H1 (cell line): ENCODE measurements at regions not wholly inside any gene's neighbourhood (a gene's known extent, or its start where the extent isn't known, plus 50 kb on each side); places are given as distances from the start of the nearest gene placed in this dataset.

Experiments
- CTCF ChIA-PET: fragments of 300-600 bp; sonication (Branson Sonifier 250); formaldehyde crosslinking; loops from one replicate; lab custom pipeline; 2021; ENCODE audit not compliant: partially characterized antibody; lab: Charles Lee
- POLR2A ChIA-PET: fragments of 300-600 bp; sonication (Branson Sonifier 250); formaldehyde crosslinking; loops from one replicate; lab custom pipeline; 2021; ENCODE audit warnings: inconsistent platforms; ENCODE audit not compliant: partially characterized antibody; lab: Charles Lee
- DNase-seq, 2 experiments: peaks; one replicate each; pipeline versions ENCODE4 v3.0.0 to v3.0.0-alpha.2; 2010 to 2022; ENCODE audit warnings: low spot score in 2 of 2, low read depth in 1 of 2, mixed read lengths in 1 of 2
- FAIRE-seq: peaks from 2 replicates; lab custom pipeline; 2011; peaks lifted over from hg19 to GRCh38; lab: Jason Lieb, UNC
- H2AFZ ChIP-seq: 2 replicates; pipeline ENCODE4 v1.8.1; 2012; ENCODE audit warnings: low read length, inconsistent platforms
- H2AK5ac ChIP-seq: 2 replicates; pipeline ENCODE4 v1.6.1; 2013; ENCODE audit warnings: low read depth, low read length
- H2BK120ac ChIP-seq: replicated peaks from 2 replicates; pipeline ENCODE3; 2013; ENCODE audit warnings: low read depth, low read length, inconsistent platforms
- H2BK12ac ChIP-seq: 2 replicates; pipeline ENCODE4 v1.6.1; 2013; ENCODE audit warnings: low read depth, low read length
- H2BK15ac ChIP-seq: 2 replicates; pipeline ENCODE4 v1.6.1; 2013; ENCODE audit warnings: low read length
- H2BK20ac ChIP-seq: 2 replicates; pipeline ENCODE4 v1.6.1; 2013; ENCODE audit warnings: low read length
- H2BK5ac ChIP-seq: 2 replicates; pipeline ENCODE4 v1.6.1; 2013; ENCODE audit warnings: low read depth, low read length
- H3K14ac ChIP-seq: 2 replicates; pipeline ENCODE4 v1.6.1; 2013; ENCODE audit warnings: inconsistent platforms; ENCODE audit not compliant: insufficient read length
- H3K18ac ChIP-seq: 2 replicates; pipeline ENCODE4 v1.6.1; 2013; ENCODE audit warnings: low read length; ENCODE audit errors: extremely low read depth
- H3K23ac ChIP-seq: 2 replicates; pipeline ENCODE4 v1.6.1; 2013; ENCODE audit warnings: inconsistent platforms; ENCODE audit not compliant: insufficient read length
- H3K23me2 ChIP-seq: 2 replicates; pipeline ENCODE4 v1.6.1; 2013; ENCODE audit warnings: low read depth, low read length
- H3K27ac ChIP-seq: 2 replicates; pipeline ENCODE4 v1.6.1; 2011; ENCODE audit warnings: low read depth, low read length, inconsistent platforms
- H3K27me3 ChIP-seq, 4 experiments: replicated peaks in 1 of 4; 1 replicate in 1 of 4; 2 replicates in 3 of 4; pipeline versions ENCODE4 v1.6.1 to v1.8.1; 2011 to 2013; ENCODE audit warnings: low read length in 3 of 4, mild to moderate bottlenecking in 3 of 4, inconsistent platforms in 2 of 4, mixed read lengths in 2 of 4, moderate library complexity in 1 of 4; ENCODE audit not compliant: control insufficient read depth in 3 of 4, insufficient read depth in 3 of 4; ENCODE audit errors: extremely low read depth in 1 of 4
- H3K36me3 ChIP-seq, 4 experiments: 2 replicates each; pipeline versions ENCODE4 v1.6.1 to v1.8.1; 2011 to 2013; ENCODE audit warnings: mild to moderate bottlenecking in 4 of 4, low read length in 3 of 4, moderate library complexity in 2 of 4, control low read depth in 1 of 4, inconsistent platforms in 1 of 4; ENCODE audit not compliant: insufficient read depth in 4 of 4, control insufficient read depth in 2 of 4
- H3K4ac ChIP-seq: replicated peaks from 2 replicates; pipeline ENCODE3; 2013; ENCODE audit warnings: low read length, low read depth, mixed read lengths, inconsistent platforms; ENCODE audit not compliant: insufficient read length
- H3K4me1 ChIP-seq, 4 experiments: replicated peaks in 1 of 4; 1 replicate in 1 of 4; 2 replicates in 3 of 4; pipeline versions ENCODE4 v1.6.1 to v1.8.1; 2011 to 2013; ENCODE audit warnings: low read length in 3 of 4, inconsistent platforms in 2 of 4, mixed read lengths in 1 of 4; ENCODE audit not compliant: insufficient read depth in 4 of 4, control insufficient read depth in 3 of 4
- H3K4me2 ChIP-seq, 2 experiments: 2 replicates each; pipeline versions ENCODE4 v1.6.1 to v1.8.1; 2011 to 2013; ENCODE audit warnings: low read depth in 2 of 2, low read length in 2 of 2, control low read depth in 1 of 2, inconsistent platforms in 1 of 2, mild to moderate bottlenecking in 1 of 2; ENCODE audit not compliant: insufficient read depth in 1 of 2
- H3K4me3 ChIP-seq, 4 experiments: fragments of 200-600, 300-600 bp in 1 of 4; sonication (generic), shearing (Covaris generic), sonication (Bioruptor Twin) in 1 of 4; 2 replicates each; pipeline versions ENCODE4 v1.5.1 to v1.8.1; 2011 to 2016; ENCODE audit warnings: low read length in 4 of 4, low read depth in 3 of 4, control low read depth in 2 of 4, inconsistent platforms in 2 of 4, mild to moderate bottlenecking in 2 of 4, mixed read lengths in 1 of 4, moderate library complexity in 1 of 4; ENCODE audit not compliant: insufficient read depth in 2 of 4; ENCODE audit errors: extremely low read depth in 1 of 4
- H3K56ac ChIP-seq: replicated peaks from 2 replicates; pipeline ENCODE3; 2013; ENCODE audit warnings: low read depth, mild to moderate bottlenecking, mixed read lengths, low read length, inconsistent platforms; ENCODE audit not compliant: insufficient read length
- H3K79me1 ChIP-seq: 2 replicates; pipeline ENCODE4 v1.6.1; 2013; ENCODE audit warnings: low read depth, low read length, control low read depth
- H3K79me2 ChIP-seq, 2 experiments: 2 replicates each; pipeline versions ENCODE4 v1.6.1 to v1.8.1; 2012 to 2013; ENCODE audit warnings: low read length in 2 of 2, mild to moderate bottlenecking in 2 of 2, inconsistent platforms in 1 of 2; ENCODE audit not compliant: insufficient read depth in 2 of 2, control insufficient read depth in 1 of 2
- H3K9ac ChIP-seq, 4 experiments: replicated peaks in 1 of 4; 1 replicate in 1 of 4; 2 replicates in 3 of 4; pipeline versions ENCODE4 v1.6.1 to v1.8.1; 2011 to 2013; ENCODE audit warnings: low read depth in 3 of 4, low read length in 3 of 4, control low read depth in 2 of 4, mild to moderate bottlenecking in 2 of 4, moderate library complexity in 2 of 4, inconsistent platforms in 1 of 4; ENCODE audit errors: extremely low read depth in 1 of 4
- H3K9me3 ChIP-seq, 2 experiments: 2 replicates each; pipeline versions ENCODE4 v1.6.1 to v1.8.1; 2012 to 2013; ENCODE audit warnings: mild to moderate bottlenecking in 2 of 2, moderate library complexity in 2 of 2, control low read depth in 1 of 2, inconsistent platforms in 1 of 2, low read depth in 1 of 2, low read length in 1 of 2, mixed read lengths in 1 of 2; ENCODE audit not compliant: insufficient read depth in 2 of 2
- H4K20me1 ChIP-seq, 2 experiments: replicated peaks in 1 of 2; 2 replicates each; pipeline versions ENCODE3 to v1.8.1; 2011 to 2013; ENCODE audit warnings: inconsistent platforms in 2 of 2, low read length in 2 of 2, mild to moderate bottlenecking in 1 of 2; ENCODE audit not compliant: insufficient read depth in 2 of 2, control insufficient read depth in 1 of 2
- H4K5ac ChIP-seq: 2 replicates; pipeline ENCODE4 v1.6.1; 2013; ENCODE audit warnings: low read length, low read depth, mixed read lengths, inconsistent platforms; ENCODE audit not compliant: insufficient read length
- H4K8ac ChIP-seq: 2 replicates; pipeline ENCODE4 v1.8.0; 2013; ENCODE audit warnings: mild to moderate bottlenecking, moderate library complexity, low read length, inconsistent platforms; ENCODE audit not compliant: insufficient read depth; ENCODE audit errors: extremely low read depth
- H4K91ac ChIP-seq: replicated peaks from 2 replicates; pipeline ENCODE3; 2013; ENCODE audit warnings: low read length, mixed read lengths, inconsistent platforms; ENCODE audit not compliant: insufficient read length
- CBX5 ChIP-seq: fragments of 300-800, 300-1000 bp; sonication (generic); IDR thresholded peaks from 2 replicates; pipeline ENCODE4 v1.7.1; 2016; ENCODE audit warnings: antibody characterized with exemption, low read length, low read depth
- SUZ12 ChIP-seq: fragments of 200-600 bp; sonication (generic); IDR thresholded peaks from 2 replicates; pipeline ENCODE4 v1.6.1; 2012; ENCODE audit warnings: mild to moderate bottlenecking, inconsistent platforms, low read length, moderate library complexity, mixed read lengths
- WGBS, 2 experiments: shearing (Covaris generic) in 1 of 2; methylation state at CpG; one replicate each; pipeline versions ENCODE4 v1.1.6 to v1.1.7; 2013 to 2015; ENCODE audit warnings: low lambda C conversion rate in 2 of 2, mixed read lengths in 2 of 2, inconsistent platforms in 1 of 2, low coverage in 1 of 2, missing lambda C conversion rate in 1 of 2; ENCODE audit not compliant: insufficient replicate concordance in 2 of 2, insufficient coverage in 1 of 2, insufficient read length in 1 of 2; ENCODE audit errors: extremely low coverage in 1 of 2, missing lambda C conversion rate in 1 of 2; 5-methylcytosine and 5-hydroxymethylcytosine counted together

DNA sequence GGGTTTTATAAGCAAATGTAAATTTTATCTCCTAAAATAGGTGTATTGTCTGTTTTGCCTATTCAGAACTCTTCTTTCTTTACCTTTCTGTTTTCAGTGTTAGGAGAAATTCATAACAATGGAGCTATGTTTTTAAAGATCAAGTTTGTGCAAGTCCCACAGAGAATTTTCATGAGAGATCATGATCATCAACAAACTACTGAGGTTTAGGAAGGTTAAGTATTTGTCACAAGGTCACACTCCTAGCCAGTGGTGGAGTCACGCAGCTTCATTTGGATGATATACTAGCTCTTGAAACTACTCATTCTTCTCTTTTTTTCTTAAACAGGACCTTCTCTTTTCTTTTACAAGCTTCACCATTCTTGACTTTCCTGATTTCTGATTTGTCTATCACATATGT is 892.6 kb upstream of the FRG1 start:
- no peak for FAIRE-seq
- Histone ChIP-seq H2AK5ac (no peak overlapping the region), H3K56ac (no peak overlapping the region), H3K4me1 (peaks cover 0 to 23% (median 8%) of the 10 kb centered on the region in 4 experiments; a peak in 6 of 7 replicates), H3K9me3 (no peaks in the 10 kb centered on the region), H3K4ac (no peak overlapping the region), H3K4me2 (no peak overlapping the region), H3K23ac (no peak overlapping the region), H4K20me1 (no peaks in the 10 kb centered on the region), H3K14ac (no peak overlapping the region), H2BK120ac (no peak overlapping the region), H2BK20ac (no peak overlapping the region), H3K27me3 (no peaks in the 10 kb centered on the region), H3K79me1 (no peaks in the 10 kb centered on the region), H4K5ac (peak overlapping the region; percentile 67), H4K91ac (no peak overlapping the region), H3K79me2 (no peaks in the 10 kb centered on the region), H2BK5ac (no peak overlapping the region; the same call in 1 of the 2 replicates), H3K27ac (no peak overlapping the region), H2BK12ac (no peak overlapping the region), H4K8ac (no peak overlapping the region), H3K9ac (no peak overlapping the region), H3K4me3 (no peak overlapping the region), H2AFZ (no peak overlapping the region; the same call in 1 of the 2 replicates), H3K23me2 (no peaks in the 10 kb centered on the region), H3K18ac (no peak overlapping the region), H3K36me3 (no peaks in the 10 kb centered on the region), H2BK15ac (no peak overlapping the region)
- no peak for DNase-seq
- CTCF ChIA-PET, result interaction anchor here (1.3 to 1.6 kb wide), 2 partner anchors 14 to 49 kb away, joined by 4 to 5 read pairs; no protein-coding TSS in a partner anchor
- 62% methylated on average over 1 of the region's 1 CpG; no CpG with 5 or more reads in 1 of the 2 experiments for WGBS, 2 experiments
- POLR2A ChIA-PET, result interaction anchor here (2.1 kb wide), 1 partner anchor 12 kb away, joined by 8 read pairs; no protein-coding TSS in a partner anchor
- TF ChIP-seq SUZ12 (no peak), CBX5 (no peak)
